ENCODE measurements at regions not wholly inside any gene's neighbourhood (a gene's known extent, or its start where the extent isn't known, plus 50 kb on each side); places are given as distances from the start of the nearest gene placed in this dataset.

- H3K4me3 ChIP-seq (ENCODE audit: control insufficient read depth, low read depth, low read length): no peak overlapping the region
- no peak for TF ChIP-seq CTCF (conservative IDR thresholded peaks at IDR 0.05; ENCODE audit: control insufficient read depth, insufficient read depth, low read depth, low read length)
- DNase-seq (ENCODE audit: low read depth): no peak
Measured at GRCh38 chr9:84163052-84163650, 177.4 kb downstream of the SLC28A3 start.

- no peak for TF ChIP-seq CTCF (conservative IDR thresholded peaks at IDR 0.05; ENCODE audit: control insufficient read depth, insufficient read depth, low read depth, low read length)
- no peak for DNase-seq (ENCODE audit: low read depth)
- no peak overlapping the region for H3K4me3 ChIP-seq (ENCODE audit: control insufficient read depth, low read depth, low read length)
Measured at GRCh38 chr9:84166891-84167290, 173.7 kb downstream of the SLC28A3 start.

- H3K4me3 ChIP-seq (ENCODE audit: control insufficient read depth, low read depth, low read length): no peak overlapping the region
- TF ChIP-seq CTCF (conservative IDR thresholded peaks at IDR 0.05; ENCODE audit: control insufficient read depth, insufficient read depth, low read depth, low read length): no peak
- peak; percentile 69 for DNase-seq (ENCODE audit: low read depth)
Measured at GRCh38 chr9:84169240-84169639, 171.3 kb downstream of the SLC28A3 start.

DNA sequence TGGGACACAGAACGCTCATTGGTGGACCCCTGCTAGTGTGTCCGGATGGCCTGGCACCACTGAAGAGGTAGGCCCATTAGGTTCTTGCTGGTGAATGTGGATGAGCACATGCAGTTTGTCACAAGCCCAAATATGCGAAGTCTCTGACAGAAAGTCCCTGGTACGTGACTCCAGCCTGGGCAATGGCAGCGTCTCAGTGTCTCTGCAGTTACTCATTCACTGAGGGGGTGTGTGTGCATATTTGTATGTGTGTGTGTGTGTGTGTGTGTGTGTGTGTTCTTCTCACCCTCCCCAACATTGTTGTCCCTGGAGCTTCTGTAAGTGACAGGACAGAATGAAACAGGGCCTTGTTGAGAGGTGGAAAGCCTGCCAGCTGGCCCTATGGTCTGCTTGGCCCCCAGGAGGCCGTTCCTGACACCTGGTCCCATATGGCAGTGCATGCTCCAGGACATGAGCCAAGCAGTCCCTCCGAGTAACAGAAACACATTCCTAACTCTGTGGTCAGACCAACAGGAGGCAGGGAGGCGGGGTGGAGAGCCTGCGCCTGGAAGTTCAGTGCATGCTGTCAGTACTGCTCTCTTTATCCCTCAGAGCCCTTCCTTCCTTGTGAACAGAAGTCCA is 169.9 kb downstream of the SLC28A3 start:
- peak; percentile 94 for DNase-seq (ENCODE audit: low read depth)
- H3K4me3 ChIP-seq (ENCODE audit: control insufficient read depth, low read depth, low read length): no peak overlapping the region
- TF ChIP-seq CTCF (conservative IDR thresholded peaks at IDR 0.05; ENCODE audit: control insufficient read depth, insufficient read depth, low read depth, low read length): no peak

GRCh38 chr9:84173961-84174360 is 166.6 kb downstream of the SLC28A3 start:
- H3K4me3 ChIP-seq (ENCODE audit: control insufficient read depth, low read depth, low read length): no peak overlapping the region
- TF ChIP-seq CTCF (conservative IDR thresholded peaks at IDR 0.05; ENCODE audit: control insufficient read depth, insufficient read depth, low read depth, low read length): no peak
- no peak for DNase-seq (ENCODE audit: low read depth)

GRCh38 chr9:84174486-84174885 is 166.1 kb downstream of the SLC28A3 start:
- H3K4me3 ChIP-seq (ENCODE audit: control insufficient read depth, low read depth, low read length): no peak overlapping the region
- no peak for TF ChIP-seq CTCF (conservative IDR thresholded peaks at IDR 0.05; ENCODE audit: control insufficient read depth, insufficient read depth, low read depth, low read length)
- DNase-seq (ENCODE audit: low read depth): no peak

All from fibroblast of mammary gland (primary cell).